HG02759 (cell line): ENCODE measurements at regions not wholly inside any gene's neighbourhood (a gene's known extent, or its start where the extent isn't known, plus 50 kb on each side); places are given as distances from the start of the nearest gene placed in this dataset.
"Not testable (repeated sequence)": the region's sequence is repeated elsewhere in the genome, so short reads cannot be mapped to it uniquely, and the experiment has no call there.

Experiments
- ATAC-seq: cut with Tn5 transposase; IDR thresholded peaks from one replicate; pipeline ENCODE4 v1.9.1; 2021; ENCODE audit warnings: mild to moderate bottlenecking, moderate library complexity; ENCODE audit not compliant: unreplicated experiment

GRCh38 chr3:140752499-140752898, 74.6 kb downstream of the TRIM42 start:
- ATAC-seq, result no peak

GRCh38 chr3:140753865-140754754, 76.2 kb downstream of the TRIM42 start:
- ATAC-seq, result peak; percentile 69

GRCh38 chr3:140754936-140755335, 77.1 kb downstream of the TRIM42 start:
- ATAC-seq, result no peak

GRCh38 chr3:140756240-140757016, 78.6 kb downstream of the TRIM42 start:
- peak; percentile 59 for ATAC-seq

GRCh38 chr3:140758791-140759444, 81.1 kb downstream of the TRIM42 start:
- ATAC-seq, result no peak

GRCh38 chr3:140760324-140761075, 82.6 kb downstream of the TRIM42 start:
- ATAC-seq, result no peak

- ATAC-seq, result no peak
Observed at GRCh38 chr3:140761076-140761639, 83.3 kb downstream of the TRIM42 start.

GRCh38 chr3:140762746-140763145, 84.9 kb downstream of the TRIM42 start:
- ATAC-seq, result no peak

GRCh38 chr3:140763532-140763931, 85.7 kb downstream of the TRIM42 start:
- no peak for ATAC-seq

- ATAC-seq, result no peak
Observed at GRCh38 chr3:140765246-140765645, 87.4 kb downstream of the TRIM42 start.

- peak; percentile 61 for ATAC-seq
Observed at GRCh38 chr3:140766465-140766864, 88.6 kb downstream of the TRIM42 start.

- no peak for ATAC-seq
Observed at GRCh38 chr3:140767566-140767965, 89.7 kb downstream of the TRIM42 start.

GRCh38 chr3:140768941-140769340, 91.1 kb downstream of the TRIM42 start:
- ATAC-seq, result no peak

GRCh38 chr3:140769951-140770350, 92.1 kb downstream of the TRIM42 start:
- no peak for ATAC-seq

GRCh38 chr3:140770977-140771667, 93.3 kb downstream of the TRIM42 start:
- ATAC-seq, result no peak

GRCh38 chr3:140777631-140778233, 99.9 kb downstream of the TRIM42 start:
- ATAC-seq, result no peak

GRCh38 chr3:140791368-140791767, 113.5 kb downstream of the TRIM42 start:
- no peak for ATAC-seq

- ATAC-seq, result no peak
Observed at GRCh38 chr3:140794507-140794906, 116.6 kb downstream of the TRIM42 start.

GRCh38 chr3:140802898-140803297, 125.0 kb downstream of the TRIM42 start:
- ATAC-seq, result not testable (repeated sequence)
